HL-60 (cell line): ENCODE measurements at regions not wholly inside any gene's neighbourhood (a gene's known extent, or its start where the extent isn't known, plus 50 kb on each side); places are given as distances from the start of the nearest gene placed in this dataset.

Source experiments
- DNase-seq, 2 experiments: peaks; one replicate each; pipeline ENCODE4 v3.0.0-alpha.2; 2010 to 2020; ENCODE audit warnings: low read depth in 1 of 2, low spot score in 1 of 2
- H3K27ac ChIP-seq: fragments of 250-450 bp; sonication (Bioruptor Pico); replicated peaks from 2 replicates; pipeline ENCODE4 v1.5.1; 2020; ENCODE audit warnings: mild to moderate bottlenecking, moderate library complexity
- H3K27me3 ChIP-seq: fragments of 250-450 bp; sonication (Bioruptor Pico); 2 replicates; pipeline ENCODE4 v1.5.1; 2021; ENCODE audit warnings: mild to moderate bottlenecking, moderate library complexity; ENCODE audit not compliant: insufficient read depth, poor library complexity, severe bottlenecking
- H3K4me3 ChIP-seq: replicated peaks from 2 replicates; pipeline ENCODE4 v1.5.1; 2011; ENCODE audit warnings: mild to moderate bottlenecking, control low read depth, low read length; ENCODE audit not compliant: insufficient read depth
- GABPA ChIP-seq: IDR thresholded peaks from 2 replicates; pipeline ENCODE4 v1.6.1; 2012; ENCODE audit warnings: low read depth
- POLR2AphosphoS5 ChIP-seq: IDR thresholded peaks from 2 replicates; pipeline ENCODE4 v1.6.1; 2012; ENCODE audit warnings: low read depth
- SPI1 ChIP-seq: IDR thresholded peaks from 2 replicates; pipeline ENCODE4 v1.6.1; 2012; ENCODE audit warnings: low read depth, mild to moderate bottlenecking, borderline replicate concordance
- TF ChIP-seq, protein P1 (sequence below): IDR thresholded peaks from 2 replicates; pipeline ENCODE4 v1.6.1; 2012; ENCODE audit warnings: low read depth; ENCODE audit not compliant: insufficient replicate concordance
- TF ChIP-seq, protein P2 (sequence below): IDR thresholded peaks from one replicate; pipeline ENCODE4 v1.5.1; 2011; ENCODE audit warnings: low read length, control low read depth, inconsistent platforms; ENCODE audit not compliant: insufficient read depth

DNA sequence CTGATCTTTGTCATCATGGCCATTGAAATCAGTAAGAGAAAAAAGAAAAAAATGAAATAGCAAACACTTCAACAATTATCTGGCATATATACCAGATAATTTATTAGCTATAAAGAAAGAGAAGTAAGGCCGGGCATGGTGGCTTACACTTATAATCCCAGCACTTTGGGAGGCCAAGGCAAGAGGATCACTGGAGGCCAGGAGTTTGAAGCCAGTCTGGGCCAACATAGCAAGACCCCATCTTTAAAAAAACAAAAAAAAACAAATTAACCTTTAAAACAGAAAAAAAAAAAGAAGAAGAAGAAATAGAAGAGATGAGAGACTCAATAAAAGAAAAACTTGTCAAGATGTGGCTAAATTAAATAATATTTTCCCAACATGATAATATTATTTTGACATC, 61.6 kb upstream of the TGIF1 start:
- TF ChIP-seq, protein P1, sequence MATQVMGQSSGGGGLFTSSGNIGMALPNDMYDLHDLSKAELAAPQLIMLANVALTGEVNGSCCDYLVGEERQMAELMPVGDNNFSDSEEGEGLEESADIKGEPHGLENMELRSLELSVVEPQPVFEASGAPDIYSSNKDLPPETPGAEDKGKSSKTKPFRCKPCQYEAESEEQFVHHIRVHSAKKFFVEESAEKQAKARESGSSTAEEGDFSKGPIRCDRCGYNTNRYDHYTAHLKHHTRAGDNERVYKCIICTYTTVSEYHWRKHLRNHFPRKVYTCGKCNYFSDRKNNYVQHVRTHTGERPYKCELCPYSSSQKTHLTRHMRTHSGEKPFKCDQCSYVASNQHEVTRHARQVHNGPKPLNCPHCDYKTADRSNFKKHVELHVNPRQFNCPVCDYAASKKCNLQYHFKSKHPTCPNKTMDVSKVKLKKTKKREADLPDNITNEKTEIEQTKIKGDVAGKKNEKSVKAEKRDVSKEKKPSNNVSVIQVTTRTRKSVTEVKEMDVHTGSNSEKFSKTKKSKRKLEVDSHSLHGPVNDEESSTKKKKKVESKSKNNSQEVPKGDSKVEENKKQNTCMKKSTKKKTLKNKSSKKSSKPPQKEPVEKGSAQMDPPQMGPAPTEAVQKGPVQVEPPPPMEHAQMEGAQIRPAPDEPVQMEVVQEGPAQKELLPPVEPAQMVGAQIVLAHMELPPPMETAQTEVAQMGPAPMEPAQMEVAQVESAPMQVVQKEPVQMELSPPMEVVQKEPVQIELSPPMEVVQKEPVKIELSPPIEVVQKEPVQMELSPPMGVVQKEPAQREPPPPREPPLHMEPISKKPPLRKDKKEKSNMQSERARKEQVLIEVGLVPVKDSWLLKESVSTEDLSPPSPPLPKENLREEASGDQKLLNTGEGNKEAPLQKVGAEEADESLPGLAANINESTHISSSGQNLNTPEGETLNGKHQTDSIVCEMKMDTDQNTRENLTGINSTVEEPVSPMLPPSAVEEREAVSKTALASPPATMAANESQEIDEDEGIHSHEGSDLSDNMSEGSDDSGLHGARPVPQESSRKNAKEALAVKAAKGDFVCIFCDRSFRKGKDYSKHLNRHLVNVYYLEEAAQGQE: no peak
- TF ChIP-seq SPI1 (no peak), GABPA (no peak), POLR2AphosphoS5 (no peak)
- TF ChIP-seq, protein P2, sequence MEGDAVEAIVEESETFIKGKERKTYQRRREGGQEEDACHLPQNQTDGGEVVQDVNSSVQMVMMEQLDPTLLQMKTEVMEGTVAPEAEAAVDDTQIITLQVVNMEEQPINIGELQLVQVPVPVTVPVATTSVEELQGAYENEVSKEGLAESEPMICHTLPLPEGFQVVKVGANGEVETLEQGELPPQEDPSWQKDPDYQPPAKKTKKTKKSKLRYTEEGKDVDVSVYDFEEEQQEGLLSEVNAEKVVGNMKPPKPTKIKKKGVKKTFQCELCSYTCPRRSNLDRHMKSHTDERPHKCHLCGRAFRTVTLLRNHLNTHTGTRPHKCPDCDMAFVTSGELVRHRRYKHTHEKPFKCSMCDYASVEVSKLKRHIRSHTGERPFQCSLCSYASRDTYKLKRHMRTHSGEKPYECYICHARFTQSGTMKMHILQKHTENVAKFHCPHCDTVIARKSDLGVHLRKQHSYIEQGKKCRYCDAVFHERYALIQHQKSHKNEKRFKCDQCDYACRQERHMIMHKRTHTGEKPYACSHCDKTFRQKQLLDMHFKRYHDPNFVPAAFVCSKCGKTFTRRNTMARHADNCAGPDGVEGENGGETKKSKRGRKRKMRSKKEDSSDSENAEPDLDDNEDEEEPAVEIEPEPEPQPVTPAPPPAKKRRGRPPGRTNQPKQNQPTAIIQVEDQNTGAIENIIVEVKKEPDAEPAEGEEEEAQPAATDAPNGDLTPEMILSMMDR: no peak

DNA sequence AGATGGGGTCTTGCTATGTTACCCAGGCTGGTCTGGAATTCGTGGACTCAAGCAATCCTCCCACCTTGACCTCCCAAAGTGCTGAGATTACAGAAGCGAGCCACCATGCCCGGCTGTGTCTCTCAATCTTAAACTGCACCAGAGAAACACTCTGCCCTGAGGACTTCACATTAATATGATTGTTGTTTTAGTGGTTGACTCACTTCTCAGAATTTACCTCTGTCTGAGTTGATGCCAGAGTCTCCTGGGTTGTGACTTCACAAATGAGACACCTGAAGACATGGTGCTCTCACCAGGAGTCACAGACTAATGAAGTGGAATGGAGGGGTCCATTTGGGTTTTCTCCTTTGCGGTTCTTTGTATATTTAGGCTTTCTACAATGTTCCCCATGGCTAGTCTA, 61.0 kb upstream of the TGIF1 start:
- H3K27ac ChIP-seq: no peak overlapping the region
- no peak overlapping the region for H3K4me3 ChIP-seq
- no peaks in the 10 kb centered on the region for H3K27me3 ChIP-seq
- no peak for DNase-seq
- TF ChIP-seq GABPA (no peak), POLR2AphosphoS5 (no peak), SPI1 (no peak)
- TF ChIP-seq, protein P2: no peak
- TF ChIP-seq, protein P1: no peak

More for the DNA sequence above, 61.6 kb upstream of the TGIF1 start:
- Histone ChIP-seq H3K27me3 (no peaks in the 10 kb centered on the region), H3K27ac (no peak overlapping the region), H3K4me3 (no peak overlapping the region)
- no peak for DNase-seq

DNA sequence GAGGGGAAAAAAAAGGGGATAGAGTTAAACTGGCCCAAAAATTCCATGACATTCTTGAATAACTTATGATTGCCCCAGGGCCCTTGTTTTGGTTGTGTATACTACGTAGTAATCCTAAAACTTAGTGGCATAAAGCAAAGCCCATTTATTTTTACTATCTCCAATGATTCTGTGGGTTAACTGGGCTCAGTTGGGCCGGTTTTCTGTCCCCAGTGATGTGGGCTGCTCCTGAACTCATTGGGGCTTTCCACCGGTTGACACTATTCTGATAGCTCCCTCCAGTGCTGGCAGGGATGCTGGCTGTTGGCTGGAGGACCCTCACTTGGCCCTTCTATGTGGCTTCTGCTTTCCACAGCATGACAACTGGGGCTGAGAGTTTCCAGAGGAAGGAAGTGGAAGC, 60.0 kb upstream of the TGIF1 start:
- Histone ChIP-seq H3K27ac (no peak overlapping the region), H3K4me3 (no peak overlapping the region), H3K27me3 (no peaks in the 10 kb centered on the region)
- DNase-seq: no peak
- no peak for TF ChIP-seq POLR2AphosphoS5

DNA sequence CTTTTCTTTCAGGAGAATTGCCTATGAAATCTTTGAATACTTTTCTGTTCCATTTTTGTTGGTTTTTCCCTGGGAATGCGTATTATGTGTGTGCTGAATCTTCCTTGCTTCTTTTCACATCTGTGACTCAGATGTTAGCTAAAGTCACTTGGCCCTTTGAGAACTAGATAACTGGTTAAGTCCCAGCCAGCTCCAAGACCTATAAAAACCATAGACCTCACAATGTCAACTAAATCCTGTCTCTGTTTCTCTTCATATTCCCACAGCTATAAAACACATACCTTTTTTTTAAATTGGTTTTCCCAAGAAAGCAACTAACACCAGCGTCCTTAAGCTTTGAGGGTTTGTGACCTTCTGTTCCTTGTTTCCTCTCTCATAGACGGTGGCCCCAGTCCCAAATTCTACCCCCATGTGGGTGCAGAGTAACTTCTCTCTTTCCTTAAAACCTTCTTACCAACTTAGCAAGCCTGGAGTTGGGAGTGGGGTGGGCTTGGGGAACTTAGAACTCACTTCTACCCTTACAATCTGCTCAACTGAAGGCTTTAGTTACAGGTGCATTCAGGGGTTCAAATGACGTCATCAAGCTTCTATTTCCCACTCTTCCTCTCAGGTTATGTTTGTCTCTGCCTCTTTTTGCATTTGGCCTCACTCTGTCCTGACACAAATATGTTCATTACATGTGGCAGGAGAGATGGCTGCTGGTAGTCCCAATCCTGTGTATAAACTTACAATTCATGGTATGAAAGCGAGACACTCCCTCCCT, 58.1 kb upstream of the TGIF1 start:
- H3K27ac ChIP-seq: no peak overlapping the region
- no peak for DNase-seq
- TF ChIP-seq POLR2AphosphoS5 (no peak), GABPA (no peak), SPI1 (no peak)
- TF ChIP-seq, protein P1: no peak
- TF ChIP-seq, protein P2: no peak

More for the DNA sequence above, 58.1 kb upstream of the TGIF1 start:
- Histone ChIP-seq H3K27me3 (no peaks in the 10 kb centered on the region), H3K4me3 (no peak overlapping the region)
